GM12878 (cell line): ENCODE measurements at regions not wholly inside any gene's neighbourhood (a gene's known extent, or its start where the extent isn't known, plus 50 kb on each side); places are given as distances from the start of the nearest gene placed in this dataset.

Experiments
- ATAC-seq: fragments of 200-7000 bp; cut with Tn5 transposase; 3 replicates; pipeline ENCODE4 v1.9.1; 2020; ENCODE audit warnings: mild to moderate bottlenecking, moderate library complexity
- BruUV-seq: library from RNA; stranded (reverse); fragments of 400-500 nt; replicated peaks from 2 replicates; lab custom pipeline; 2021; lab: Mats Ljungman, UMichigan
- CTCF ChIA-PET: fragments of 300-600 bp; sonication (Branson Sonifier 250); formaldehyde crosslinking; extraction: SDS; loops from one replicate; lab custom pipeline; 2021; ENCODE audit warnings: inconsistent platforms; lab: Yijun Ruan, JAX
- POLR2A ChIA-PET: fragments of 350-600 bp; formaldehyde crosslinking; extraction: SDS; loops from one replicate; lab custom pipeline; 2021; ENCODE audit warnings: inconsistent platforms; lab: Charles Lee
- RAD21 ChIA-PET: fragments of 300-600 bp; sonication (Branson Sonifier 250); formaldehyde crosslinking; loops from one replicate; lab custom pipeline; 2023; ENCODE audit warnings: antibody characterized with exemption; ENCODE audit not compliant: unreplicated experiment; lab: Charles Lee
- SMC1A ChIA-PET: fragments of 300-600 bp; sonication (Branson Sonifier 250); formaldehyde crosslinking; loops from one replicate; lab custom pipeline; 2023; ENCODE audit not compliant: unreplicated experiment, uncharacterized antibody; lab: Charles Lee
- DNase-seq: peaks from one replicate; pipeline ENCODE4 v3.0.0-alpha.2; 2011; ENCODE audit warnings: low read depth, low spot score
- FAIRE-seq: peaks from 3 replicates; lab custom pipeline; 2011; peaks lifted over from hg19 to GRCh38; lab: Jason Lieb, UNC
- H2AFZ ChIP-seq: 2 replicates; pipeline ENCODE4 v1.6.0; 2011; ENCODE audit warnings: low read depth, low read length, control low read depth; ENCODE audit not compliant: control insufficient read depth
- H3K27ac ChIP-seq: 2 replicates; pipeline ENCODE4 v1.5.1; 2011; ENCODE audit warnings: control low read depth; ENCODE audit not compliant: control insufficient read depth, insufficient read depth
- H3K27me3 ChIP-seq, 2 experiments: replicated peaks in 1 of 2; 2 replicates each; pipeline versions ENCODE4 v1.6.0 to v1.6.1; 2011; ENCODE audit warnings: low read length in 1 of 2; ENCODE audit not compliant: control insufficient read depth in 2 of 2, insufficient read depth in 2 of 2
- H3K36me3 ChIP-seq, 2 experiments: 2 replicates each; pipeline ENCODE4 v1.5.1; 2011; ENCODE audit warnings: low read length in 1 of 2; ENCODE audit not compliant: control insufficient read depth in 2 of 2, insufficient read depth in 2 of 2
- H3K4me1 ChIP-seq: 2 replicates; pipeline ENCODE4 v1.6.1; 2011; ENCODE audit warnings: mild to moderate bottlenecking, low read length, moderate library complexity, mixed read lengths; ENCODE audit not compliant: control insufficient read depth, insufficient read depth
- H3K4me2 ChIP-seq: 2 replicates; pipeline ENCODE4 v1.6.0; 2011; ENCODE audit warnings: control low read depth; ENCODE audit not compliant: control insufficient read depth, insufficient read depth
- H3K4me3 ChIP-seq: fragments of 200-600 bp; sonication (generic); 2 replicates; pipeline ENCODE4 v1.5.1; 2016
- H3K79me2 ChIP-seq: 2 replicates; pipeline ENCODE4 v1.6.0; 2011; ENCODE audit warnings: low read length; ENCODE audit not compliant: control insufficient read depth, insufficient read depth
- H3K9ac ChIP-seq: 2 replicates; pipeline ENCODE4 v1.8.0; 2011; ENCODE audit warnings: low read length, control low read depth, mixed read lengths; ENCODE audit not compliant: control insufficient read depth, insufficient read depth
- H3K9me3 ChIP-seq: replicated peaks from 3 replicates; pipeline ENCODE4 v1.5.1; 2011; ENCODE audit warnings: mild to moderate bottlenecking, low read length; ENCODE audit not compliant: control insufficient read depth, insufficient read depth
- H4K20me1 ChIP-seq: 2 replicates; pipeline ENCODE4 v1.6.0; 2011; ENCODE audit not compliant: control insufficient read depth, insufficient read depth
- BRCA1 ChIP-seq: IDR thresholded peaks from 2 replicates; pipeline ENCODE4 v1.6.1; 2011; ENCODE audit warnings: low read depth, low read length, improper control_type of control experiment
- DPF2 ChIP-seq: fragments of 450-650 bp; IDR thresholded peaks from 2 replicates; pipeline ENCODE4 v1.6.1; 2017; ENCODE audit warnings: mild to moderate bottlenecking
- EZH2 ChIP-seq: IDR thresholded peaks from 2 replicates; pipeline ENCODE4 v1.6.1; 2012; ENCODE audit warnings: low read depth, mild to moderate bottlenecking, control low read depth, inconsistent platforms, low read length, borderline replicate concordance; ENCODE audit not compliant: control insufficient read depth
- HDGF ChIP-seq: fragments of 450-650 bp; IDR thresholded peaks from 2 replicates; pipeline ENCODE4 v1.6.1; 2016; ENCODE audit warnings: antibody characterized with exemption
- IRF4 ChIP-seq: IDR thresholded peaks from 2 replicates; pipeline ENCODE4 v1.6.1; 2011; ENCODE audit warnings: low read depth, low read length
- NFYA ChIP-seq: IDR thresholded peaks from 2 replicates; pipeline ENCODE4 v1.6.1; 2011; ENCODE audit warnings: low read depth, mild to moderate bottlenecking, low read length, improper control_type of control experiment, borderline replicate concordance
- NFYB ChIP-seq: IDR thresholded peaks from 2 replicates; pipeline ENCODE4 v1.6.1; 2011; ENCODE audit warnings: low read depth, mild to moderate bottlenecking, low read length, improper control_type of control experiment, moderate library complexity; ENCODE audit not compliant: insufficient read depth
- PRDM15 ChIP-seq: fragments of 450-650 bp; formaldehyde crosslinking; IDR thresholded peaks from 2 replicates; pipeline ENCODE4 v1.4.0; 2020; ENCODE audit warnings: mild to moderate bottlenecking, moderate library complexity
- RAD51 ChIP-seq: fragments of 450-650 bp; IDR thresholded peaks from 2 replicates; pipeline ENCODE4 v1.6.1; 2016; ENCODE audit warnings: moderate library complexity, mild to moderate bottlenecking, inconsistent platforms
- SKIL ChIP-seq: fragments of 450-650 bp; IDR thresholded peaks from 2 replicates; pipeline ENCODE4 v1.6.1; 2017; ENCODE audit warnings: mild to moderate bottlenecking, low read depth, inconsistent platforms; ENCODE audit not compliant: poor library complexity, severe bottlenecking
- ZBED1 ChIP-seq: IDR thresholded peaks from 2 replicates; pipeline ENCODE4 v1.6.1; 2016; ENCODE audit warnings: borderline replicate concordance
- ZNF384 ChIP-seq: IDR thresholded peaks from 2 replicates; pipeline ENCODE4 v1.6.1; 2012; ENCODE audit warnings: low read depth, mild to moderate bottlenecking, low read length, improper control_type of control experiment, borderline replicate concordance
- WGBS: methylation state at CpG from one replicate; pipeline ENCODE4 v1.1.6; 2016; ENCODE audit warnings: low lambda C conversion rate; ENCODE audit not compliant: insufficient replicate concordance, insufficient coverage; ENCODE audit errors: missing lambda C conversion rate; 5-methylcytosine and 5-hydroxymethylcytosine counted together
- in situ Hi-C: fragments of 300-500 bp; cut with MboI; formaldehyde crosslinking; loops from 9 replicates; pipeline ENCODE4 v1.14.3; 2018; ENCODE audit warnings: mixed read lengths
- intact Hi-C: fragments of 100-400 bp; cut with micrococcal nuclease; formaldehyde crosslinking; loops from one replicate; pipeline ENCODE4 v1.14.2; 2022; ENCODE audit not compliant: unreplicated experiment

- ATAC-seq: 0 out of 3 replicates have a peak, but pooled peaks have one; percentile 19
Measured at GRCh38 chr14:51318813-51319597, 79.0 kb downstream of the TMX1 start.

GRCh38 chr14:51321036-51321435 is 81.0 kb downstream of the TMX1 start:
- no TSS peak for BruUV-seq
- no peaks in the 10 kb centered on the region for H3K36me3 ChIP-seq
- H4K20me1 ChIP-seq: no peaks in the 10 kb centered on the region
- in situ Hi-C loops (no loop called here), intact Hi-C loops (no loop called here)
- no peak overlapping the region for H3K4me3 ChIP-seq
- ChIA-PET SMC1A (no interaction called here), POLR2A (no interaction called here), RAD21 (no interaction called here), CTCF (interaction anchor here (0.7 kb wide), 1 partner anchor 37 kb away, joined by 3 read pairs; no protein-coding TSS in a partner anchor)
- FAIRE-seq (no peak), DNase-seq (no peak), ATAC-seq (no peak)
- 48% methylated on average over 3 of the region's 3 CpGs for WGBS
- no peak for TF ChIP-seq IRF4
- TF ChIP-seq NFYB: no peak
- no peak for TF ChIP-seq PRDM15
- TF ChIP-seq NFYA: no peak
- no peak for TF ChIP-seq HDGF
- TF ChIP-seq SKIL: no peak
- no peak for TF ChIP-seq EZH2
- no peak for TF ChIP-seq BRCA1
- no peak overlapping the region for H3K4me2 ChIP-seq
- no peak overlapping the region for H2AFZ ChIP-seq
- no peak overlapping the region for H3K9ac ChIP-seq
- no peaks in the 10 kb centered on the region for H3K79me2 ChIP-seq
- no peak overlapping the region for H3K27ac ChIP-seq
- H3K27me3 ChIP-seq: no peaks in the 10 kb centered on the region
- H3K9me3 ChIP-seq: no peaks in the 10 kb centered on the region
- H3K4me1 ChIP-seq: no peaks in the 10 kb centered on the region

More at GRCh38 chr14:51318813-51319597, 79.0 kb downstream of the TMX1 start:
- Histone ChIP-seq H3K9me3 (no peaks in the 10 kb centered on the region), H3K79me2 (no peaks in the 10 kb centered on the region), H3K4me2 (no peak overlapping the region), H3K36me3 (no peaks in the 10 kb centered on the region), H3K4me3 (no peak overlapping the region), H3K9ac (no peak overlapping the region), H3K27me3 (no peaks in the 10 kb centered on the region), H4K20me1 (no peaks in the 10 kb centered on the region), H3K4me1 (no peaks in the 10 kb centered on the region), H3K27ac (no peak overlapping the region), H2AFZ (no peak overlapping the region)
- no TSS peak for BruUV-seq
- RAD21 ChIA-PET: no interaction called here
- in situ Hi-C loops: no loop called here
- POLR2A ChIA-PET: no interaction called here
- CTCF ChIA-PET: no interaction called here
- WGBS: 43% methylated on average over 6 of the region's 6 CpGs
- intact Hi-C loops: no loop called here
- DNase-seq (no peak), FAIRE-seq (no peak)
- SMC1A ChIA-PET: no interaction called here
- TF ChIP-seq RAD51 (no peak), ZNF384 (no peak), ZBED1 (no peak), DPF2 (no peak)
